ENCODE measurements at regions not wholly inside any gene's neighbourhood (a gene's known extent, or its start where the extent isn't known, plus 50 kb on each side); places are given as distances from the start of the nearest gene placed in this dataset.

- TF ChIP-seq CTCF (IDR thresholded peaks at IDR 0.05) (no peak), POLR2A (IDR thresholded peaks at IDR 0.05) (no peak)
Observed at GRCh38 chr6:67265996-67266921, 1368.8 kb upstream of the ADGRB3 start.
